GM10248 (cell line): ENCODE measurements at regions not wholly inside any gene's neighbourhood (a gene's known extent, or its start where the extent isn't known, plus 50 kb on each side); places are given as distances from the start of the nearest gene placed in this dataset.

Source experiments
- CTCF ChIA-PET: fragments of 300-600 bp; sonication (Branson Sonifier 250); formaldehyde crosslinking; extraction: SDS; loops from one replicate; lab custom pipeline; 2021; ENCODE audit warnings: antibody characterized with exemption; lab: Yijun Ruan, JAX
- POLR2A ChIA-PET: fragments of 350-650 bp; sonication (Branson Sonifier 250); formaldehyde crosslinking; extraction: SDS; loops from one replicate; lab custom pipeline; 2020; ENCODE audit warnings: antibody characterized with exemption; lab: Yijun Ruan, JAX
- DNase-seq: peaks from one replicate; pipeline ENCODE4 v3.0.0; 2012; ENCODE audit errors: extremely low spot score
- CTCF ChIP-seq: IDR thresholded peaks from 2 replicates; pipeline ENCODE4 v1.5.1; 2012; ENCODE audit warnings: mild to moderate bottlenecking, low read depth; ENCODE audit errors: extremely low read depth, missing control alignments, control extremely low read depth

- no peak for TF ChIP-seq CTCF
- no peak for DNase-seq
- ChIA-PET POLR2A (no interaction called here), CTCF (interaction anchor here (1.2 to 1.7 kb wide), 2 partner anchors 9 to 11 kb away, joined by 3 to 7 read pairs; no protein-coding TSS in a partner anchor)
Measured at GRCh38 chr2:179344970-179345369, 80.3 kb upstream of the SESTD1 start.

- DNase-seq: no peak
- no peak for TF ChIP-seq CTCF
- CTCF ChIA-PET: interaction anchor here (1.2 to 1.7 kb wide), 2 partner anchors 8 to 10 kb away, joined by 3 to 7 read pairs; no protein-coding TSS in a partner anchor
- POLR2A ChIA-PET: no interaction called here
Measured at GRCh38 chr2:179344280-179344964, 79.8 kb upstream of the SESTD1 start.

GRCh38 chr2:179343945-179344279, 79.3 kb upstream of the SESTD1 start:
- DNase-seq: no peak
- ChIA-PET CTCF (interaction anchor here (1.2 to 1.7 kb wide), 2 partner anchors 8 to 9 kb away, joined by 3 to 7 read pairs; no protein-coding TSS in a partner anchor), POLR2A (no interaction called here)
- TF ChIP-seq CTCF: no peak

GRCh38 chr2:179341152-179341866, 76.7 kb upstream of the SESTD1 start:
- POLR2A ChIA-PET: no interaction called here
- no peak for TF ChIP-seq CTCF
- no peak for DNase-seq
- CTCF ChIA-PET: interaction anchor here (0.8 to 0.9 kb wide), 2 partner anchors 12 to 212 kb away, joined by 3 to 4 read pairs; no protein-coding TSS in a partner anchor

- POLR2A ChIA-PET: no interaction called here
- DNase-seq: no peak
- TF ChIP-seq CTCF: no peak
- CTCF ChIA-PET: no interaction called here
Measured at GRCh38 chr2:179340678-179341077, 76.0 kb upstream of the SESTD1 start.

GRCh38 chr2:179338681-179339080, 74.0 kb upstream of the SESTD1 start:
- no peak for DNase-seq
- CTCF ChIA-PET: interaction anchor here (1.5 kb wide), 1 partner anchor 10 kb away, joined by 5 read pairs; no protein-coding TSS in a partner anchor
- TF ChIP-seq CTCF: no peak
- POLR2A ChIA-PET: no interaction called here
